ENCODE measurements at regions not wholly inside any gene's neighbourhood (a gene's known extent, or its start where the extent isn't known, plus 50 kb on each side); places are given as distances from the start of the nearest gene placed in this dataset.

DNA sequence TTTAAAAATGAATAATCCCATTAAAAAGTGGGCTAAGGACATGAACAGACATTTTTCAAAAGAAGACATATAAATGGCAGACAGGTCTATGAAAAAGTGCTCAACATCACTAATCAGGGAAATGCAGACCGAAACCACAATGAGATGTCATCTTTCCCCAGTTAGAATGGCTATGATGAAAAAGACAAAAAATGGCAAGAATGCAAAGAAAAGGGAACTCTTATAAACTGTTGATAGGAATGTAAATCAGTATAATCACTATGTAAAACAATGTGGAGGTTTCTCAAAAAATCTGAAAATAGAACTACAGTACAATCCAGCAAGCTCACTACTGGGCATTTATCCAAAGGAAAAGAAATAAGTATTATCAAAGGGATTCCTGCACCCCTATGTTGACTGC lies 169.2 kb downstream of the METTL4 start:
- no peak for TF ChIP-seq POLR2AphosphoS5 (IDR thresholded peaks at IDR 0.05; ENCODE audit: low read depth, low read length)
- TF ChIP-seq TAF1 (IDR thresholded peaks at IDR 0.05; ENCODE audit: low read depth, low read length): no peak
- TF ChIP-seq SPI1 (IDR thresholded peaks at IDR 0.05; ENCODE audit: low read depth, low read length): no peak
- no peak for TF ChIP-seq PAX5 (IDR thresholded peaks at IDR 0.05; ENCODE audit: insufficient read depth, low read length, severe bottlenecking)
- no peak for TF ChIP-seq POU2F2 (IDR thresholded peaks at IDR 0.05; ENCODE audit: low read depth, low read length)
- no peak for TF ChIP-seq POLR2A (IDR thresholded peaks at IDR 0.05; ENCODE audit: low read depth, low read length)
- no peak for DNase-seq (ENCODE audit: insufficient read length, low spot score)
- FAIRE-seq: no peak

DNA sequence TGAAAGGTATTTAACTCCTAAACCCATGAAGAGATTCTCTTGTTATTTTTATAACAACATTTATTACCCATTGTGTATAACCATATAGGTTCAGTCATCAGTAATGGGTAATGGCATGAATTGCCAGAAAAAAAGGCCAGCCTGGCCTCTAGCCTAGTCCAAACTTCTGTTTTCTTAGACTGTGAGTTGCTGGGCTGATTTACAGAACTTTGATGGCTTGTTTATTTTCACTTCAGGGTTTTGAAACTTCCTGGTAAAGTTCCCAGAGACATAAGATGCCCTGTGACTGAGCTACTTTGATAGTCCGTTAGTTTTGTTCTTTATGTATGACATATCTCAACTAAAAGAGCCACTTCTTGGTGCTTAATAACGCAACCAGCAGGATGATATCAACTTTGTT lies 164.8 kb downstream of the METTL4 start:
- FAIRE-seq (no peak), DNase-seq (ENCODE audit: insufficient read length, low spot score) (no peak)
- TF ChIP-seq POLR2AphosphoS5 (IDR thresholded peaks at IDR 0.05; ENCODE audit: low read depth, low read length): no peak
- no peak for TF ChIP-seq SPI1 (IDR thresholded peaks at IDR 0.05; ENCODE audit: low read depth, low read length)
- TF ChIP-seq PAX5 (IDR thresholded peaks at IDR 0.05; ENCODE audit: insufficient read depth, low read length, severe bottlenecking): no peak
- TF ChIP-seq POLR2A (IDR thresholded peaks at IDR 0.05; ENCODE audit: low read depth, low read length): no peak
- TF ChIP-seq TAF1 (IDR thresholded peaks at IDR 0.05; ENCODE audit: low read depth, low read length): no peak
- TF ChIP-seq POU2F2 (IDR thresholded peaks at IDR 0.05; ENCODE audit: low read depth, low read length): no peak

DNA sequence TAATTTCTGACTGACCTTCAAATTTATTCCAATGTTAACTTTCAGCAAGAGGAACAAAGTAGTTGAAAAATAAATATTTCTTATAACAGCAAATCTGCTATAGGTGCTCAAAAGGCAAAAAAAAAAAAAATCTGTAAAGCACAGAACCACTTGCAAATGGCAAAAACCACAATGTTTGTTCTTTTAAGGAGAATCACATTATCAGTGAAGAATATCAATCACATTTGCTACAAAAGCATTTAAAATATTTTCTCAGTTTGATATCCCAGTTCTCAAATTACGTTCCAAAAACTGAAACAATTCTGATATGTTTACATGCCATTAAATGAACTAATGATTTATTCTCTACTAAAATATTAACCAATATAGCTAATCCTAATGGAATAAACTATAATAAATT lies 163.3 kb downstream of the METTL4 start:
- DNase-seq (ENCODE audit: insufficient read length, low spot score) (no peak), FAIRE-seq (no peak)
- TF ChIP-seq SPI1 (IDR thresholded peaks at IDR 0.05; ENCODE audit: low read depth, low read length): no peak
- TF ChIP-seq TAF1 (IDR thresholded peaks at IDR 0.05; ENCODE audit: low read depth, low read length): no peak
- TF ChIP-seq POLR2A (IDR thresholded peaks at IDR 0.05; ENCODE audit: low read depth, low read length): no peak

DNA sequence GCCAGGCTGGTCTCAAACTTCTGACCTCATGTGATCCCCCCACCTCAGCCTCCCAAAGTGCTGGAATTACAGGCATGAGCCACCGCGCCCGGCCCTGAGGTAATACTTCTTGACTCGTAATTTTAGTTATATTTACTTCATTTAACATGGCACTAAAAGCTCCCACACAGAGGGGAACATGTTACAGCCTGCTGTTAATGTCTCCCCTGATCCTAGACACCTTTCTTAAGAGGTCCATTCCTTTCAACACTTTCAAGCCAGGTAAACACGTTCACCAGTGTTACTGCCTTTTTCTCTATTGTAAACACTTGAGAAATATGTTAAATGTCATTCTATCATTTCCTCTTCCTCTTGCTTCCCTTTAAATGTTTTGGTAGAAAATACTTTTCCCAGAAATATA lies 161.4 kb downstream of the METTL4 start:
- TF ChIP-seq POLR2A (IDR thresholded peaks at IDR 0.05; ENCODE audit: low read depth, low read length): no peak
- TF ChIP-seq TAF1 (IDR thresholded peaks at IDR 0.05; ENCODE audit: low read depth, low read length): no peak
- no peak for TF ChIP-seq POU2F2 (IDR thresholded peaks at IDR 0.05; ENCODE audit: low read depth, low read length)
- TF ChIP-seq SPI1 (IDR thresholded peaks at IDR 0.05; ENCODE audit: low read depth, low read length): no peak
- TF ChIP-seq POLR2AphosphoS5 (IDR thresholded peaks at IDR 0.05; ENCODE audit: low read depth, low read length): no peak
- TF ChIP-seq PAX5 (IDR thresholded peaks at IDR 0.05; ENCODE audit: insufficient read depth, low read length, severe bottlenecking): no peak
- no peak for DNase-seq (ENCODE audit: insufficient read length, low spot score)
- FAIRE-seq: no peak

DNA sequence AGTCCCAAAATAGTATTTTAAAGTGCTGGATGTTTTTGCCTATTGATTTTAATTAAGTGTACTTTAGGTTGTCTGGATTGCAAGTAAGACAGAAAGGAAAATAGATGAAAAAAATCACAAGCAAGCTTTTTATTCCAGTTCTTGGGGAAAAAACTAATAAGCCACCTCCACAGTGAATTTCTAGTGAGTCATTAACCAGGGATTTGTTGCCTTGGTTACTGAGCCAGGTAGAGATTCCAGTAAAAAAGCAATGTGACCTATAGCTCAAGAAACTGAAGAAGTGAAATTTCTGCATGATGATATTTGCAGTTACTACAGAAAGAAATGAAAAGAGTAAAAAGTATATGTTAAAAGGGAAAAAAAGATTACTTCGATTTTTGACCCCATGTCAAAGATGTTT lies 160.6 kb downstream of the METTL4 start:
- no peak for DNase-seq (ENCODE audit: insufficient read length, low spot score)
- FAIRE-seq: no peak
- no peak for TF ChIP-seq POLR2AphosphoS5 (IDR thresholded peaks at IDR 0.05; ENCODE audit: low read depth, low read length)
- TF ChIP-seq POLR2A (IDR thresholded peaks at IDR 0.05; ENCODE audit: low read depth, low read length): no peak
- TF ChIP-seq POU2F2 (IDR thresholded peaks at IDR 0.05; ENCODE audit: low read depth, low read length): no peak
- TF ChIP-seq SPI1 (IDR thresholded peaks at IDR 0.05; ENCODE audit: low read depth, low read length): no peak
- no peak for TF ChIP-seq PAX5 (IDR thresholded peaks at IDR 0.05; ENCODE audit: insufficient read depth, low read length, severe bottlenecking)
- no peak for TF ChIP-seq TAF1 (IDR thresholded peaks at IDR 0.05; ENCODE audit: low read depth, low read length)

DNA sequence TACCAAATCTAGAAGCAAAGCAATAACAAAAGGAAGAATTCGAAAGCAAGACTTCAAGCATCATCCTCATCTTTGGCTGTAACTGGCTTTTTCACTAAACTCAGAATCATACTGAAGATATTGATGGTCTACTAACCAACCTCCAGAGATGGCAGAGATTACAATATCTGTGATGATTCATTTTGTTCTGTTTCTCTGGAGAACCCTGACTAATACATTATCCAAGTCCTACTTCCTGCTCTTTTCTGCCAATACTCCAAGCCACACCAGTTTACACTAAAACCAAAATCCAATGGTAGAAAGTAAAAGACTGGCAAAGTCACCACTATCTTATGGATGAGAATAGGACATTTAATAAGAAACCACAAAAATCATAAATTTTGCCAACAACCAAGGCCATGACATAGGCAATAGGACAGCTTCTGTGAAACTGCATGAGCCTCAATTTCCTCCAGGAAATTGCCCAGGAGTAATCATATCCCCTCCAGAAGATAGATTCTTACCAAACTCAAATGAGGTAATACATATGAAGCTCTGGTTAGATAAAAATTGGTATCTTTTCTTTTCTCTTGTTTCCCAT lies 159.8 kb downstream of the METTL4 start:
- FAIRE-seq: no peak
- TF ChIP-seq POU2F2 (IDR thresholded peaks at IDR 0.05; ENCODE audit: low read depth, low read length): no peak
- no peak for TF ChIP-seq PAX5 (IDR thresholded peaks at IDR 0.05; ENCODE audit: insufficient read depth, low read length, severe bottlenecking)
- TF ChIP-seq POLR2A (IDR thresholded peaks at IDR 0.05; ENCODE audit: low read depth, low read length): no peak
- no peak for TF ChIP-seq SPI1 (IDR thresholded peaks at IDR 0.05; ENCODE audit: low read depth, low read length)
- TF ChIP-seq TAF1 (IDR thresholded peaks at IDR 0.05; ENCODE audit: low read depth, low read length): no peak
- no peak for TF ChIP-seq POLR2AphosphoS5 (IDR thresholded peaks at IDR 0.05; ENCODE audit: low read depth, low read length)
- no peak for DNase-seq (ENCODE audit: insufficient read length, low spot score)

DNA sequence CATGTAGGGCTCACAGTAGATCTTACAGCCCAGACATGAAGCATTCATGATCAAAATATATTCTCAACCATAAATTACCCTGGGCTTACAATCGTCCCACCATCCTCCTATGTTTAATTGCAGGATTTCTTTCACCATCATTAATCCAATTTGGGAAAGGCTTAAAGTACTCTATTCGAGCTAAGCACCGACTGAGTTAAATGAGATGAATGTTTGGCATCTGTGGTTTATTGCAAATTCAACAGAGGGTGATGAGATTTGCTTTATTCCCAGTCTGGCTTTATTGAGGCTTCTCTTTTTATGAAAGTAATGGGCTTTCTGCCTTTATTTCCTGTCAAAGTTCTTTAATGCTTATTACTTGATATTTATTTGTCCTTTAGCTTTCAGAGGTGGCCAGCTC lies 159.0 kb downstream of the METTL4 start:
- DNase-seq (ENCODE audit: insufficient read length, low spot score): no peak
- TF ChIP-seq POLR2A (IDR thresholded peaks at IDR 0.05; ENCODE audit: low read depth, low read length): no peak
- no peak for TF ChIP-seq TAF1 (IDR thresholded peaks at IDR 0.05; ENCODE audit: low read depth, low read length)
- no peak for TF ChIP-seq PAX5 (IDR thresholded peaks at IDR 0.05; ENCODE audit: insufficient read depth, low read length, severe bottlenecking)
- no peak for TF ChIP-seq POLR2AphosphoS5 (IDR thresholded peaks at IDR 0.05; ENCODE audit: low read depth, low read length)
- TF ChIP-seq SPI1 (IDR thresholded peaks at IDR 0.05; ENCODE audit: low read depth, low read length): no peak
- no peak for TF ChIP-seq POU2F2 (IDR thresholded peaks at IDR 0.05; ENCODE audit: low read depth, low read length)
- no peak for FAIRE-seq

DNA sequence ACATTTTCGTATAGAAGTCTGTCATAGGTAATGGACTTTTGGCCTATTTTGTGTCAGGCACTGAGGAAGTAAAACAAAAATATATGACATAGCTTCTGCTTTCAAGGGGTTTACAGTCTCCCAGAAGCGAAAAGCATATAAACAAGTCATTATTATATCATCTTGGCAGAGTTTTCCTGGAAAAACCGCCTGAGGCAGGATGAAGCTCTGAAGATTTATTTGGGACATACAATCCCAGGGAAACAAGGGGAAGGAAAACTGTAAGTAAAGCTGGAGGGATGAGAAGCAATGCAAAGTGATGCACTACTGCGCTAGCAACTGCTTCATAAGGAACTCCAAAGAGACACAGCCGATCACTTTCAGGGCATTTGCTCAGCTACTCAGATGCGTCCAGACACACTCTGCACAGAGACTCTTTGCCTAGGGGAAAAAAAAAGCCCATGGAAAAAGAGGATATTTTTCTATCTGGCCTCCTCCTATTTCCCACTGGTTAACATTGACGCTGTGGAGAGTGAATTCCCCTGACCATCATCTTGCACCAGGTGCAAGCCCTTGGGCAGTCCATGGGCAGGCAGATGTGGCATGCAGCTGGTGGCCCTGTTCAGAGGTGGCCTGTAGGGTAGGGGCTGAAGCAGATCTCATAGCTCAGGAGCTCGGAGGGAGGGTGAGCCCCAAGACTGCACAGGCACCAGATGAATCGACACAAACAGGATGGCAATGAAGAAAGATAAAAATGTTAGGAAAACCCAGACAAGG lies 158.1 kb downstream of the METTL4 start:
- FAIRE-seq: no peak
- no peak for TF ChIP-seq POLR2A (IDR thresholded peaks at IDR 0.05; ENCODE audit: low read depth, low read length)
- no peak for TF ChIP-seq POU2F2 (IDR thresholded peaks at IDR 0.05; ENCODE audit: low read depth, low read length)
- TF ChIP-seq POLR2AphosphoS5 (IDR thresholded peaks at IDR 0.05; ENCODE audit: low read depth, low read length): no peak
- no peak for DNase-seq (ENCODE audit: insufficient read length, low spot score)

DNA sequence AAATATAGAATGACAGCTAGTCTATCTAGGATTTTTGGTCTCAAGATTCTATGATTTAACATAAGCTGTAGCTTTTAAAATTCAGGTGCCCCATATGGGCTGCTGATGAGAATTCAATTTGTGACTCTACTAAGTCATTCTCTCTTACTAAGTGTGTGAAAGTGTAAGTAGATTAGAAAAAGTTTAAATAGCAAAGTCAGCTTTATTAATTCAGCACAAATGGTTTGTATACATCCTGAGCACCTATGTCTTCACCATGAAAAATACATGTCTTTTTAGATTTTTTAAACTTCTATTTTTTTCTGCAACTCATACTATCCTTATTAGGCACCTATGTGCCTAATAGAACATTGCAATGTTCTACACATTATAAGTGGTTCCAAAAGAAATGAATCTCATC lies 157.1 kb downstream of the METTL4 start:
- FAIRE-seq (no peak), DNase-seq (ENCODE audit: insufficient read length, low spot score) (no peak)
- TF ChIP-seq SPI1 (IDR thresholded peaks at IDR 0.05; ENCODE audit: low read depth, low read length) (no peak), POLR2A (IDR thresholded peaks at IDR 0.05; ENCODE audit: low read depth, low read length) (no peak), POU2F2 (IDR thresholded peaks at IDR 0.05; ENCODE audit: low read depth, low read length) (no peak)

DNA sequence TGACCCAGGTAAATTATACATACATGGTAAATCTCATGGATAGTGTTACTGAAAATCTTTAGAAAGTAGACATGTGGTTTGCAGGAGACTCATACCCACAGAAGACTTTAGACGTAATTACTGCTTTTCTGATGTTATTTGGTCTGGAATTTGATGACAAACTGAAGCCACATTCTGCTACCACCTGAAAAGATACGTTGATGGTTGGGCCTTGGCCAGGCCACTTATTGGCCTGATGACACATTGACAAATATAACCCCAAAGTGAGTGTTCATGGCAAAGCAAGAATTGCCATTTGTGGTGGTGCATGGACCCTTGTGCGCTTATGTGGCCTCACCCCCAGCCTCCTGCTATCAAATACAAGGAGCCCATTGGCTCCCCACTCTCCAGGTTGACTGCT lies 155.6 kb downstream of the METTL4 start:
- FAIRE-seq (no peak), DNase-seq (ENCODE audit: insufficient read length, low spot score) (no peak)
- TF ChIP-seq PAX5 (IDR thresholded peaks at IDR 0.05; ENCODE audit: insufficient read depth, low read length, severe bottlenecking) (no peak), POLR2AphosphoS5 (IDR thresholded peaks at IDR 0.05; ENCODE audit: low read depth, low read length) (no peak), POLR2A (IDR thresholded peaks at IDR 0.05; ENCODE audit: low read depth, low read length) (no peak), TAF1 (IDR thresholded peaks at IDR 0.05; ENCODE audit: low read depth, low read length) (no peak), SPI1 (IDR thresholded peaks at IDR 0.05; ENCODE audit: low read depth, low read length) (no peak), POU2F2 (IDR thresholded peaks at IDR 0.05; ENCODE audit: low read depth, low read length) (no peak)

Measured in GM12891 (cell line).